HL-60 (cell line): ENCODE measurements at regions not wholly inside any gene's neighbourhood (a gene's known extent, or its start where the extent isn't known, plus 50 kb on each side); places are given as distances from the start of the nearest gene placed in this dataset.

ENCODE experiments used
- POLR2AphosphoS5 ChIP-seq: IDR thresholded peaks from 2 replicates; pipeline ENCODE4 v1.6.1; 2012; ENCODE audit warnings: low read depth
- SPI1 ChIP-seq: IDR thresholded peaks from 2 replicates; pipeline ENCODE4 v1.6.1; 2012; ENCODE audit warnings: low read depth, mild to moderate bottlenecking, borderline replicate concordance
- TF ChIP-seq, protein P1 (sequence below): IDR thresholded peaks from one replicate; pipeline ENCODE4 v1.5.1; 2011; ENCODE audit warnings: low read length, control low read depth, inconsistent platforms; ENCODE audit not compliant: insufficient read depth
- TF ChIP-seq, protein P2 (sequence below): IDR thresholded peaks from 2 replicates; pipeline ENCODE4 v1.6.1; 2012; ENCODE audit warnings: low read depth; ENCODE audit not compliant: insufficient replicate concordance

DNA sequence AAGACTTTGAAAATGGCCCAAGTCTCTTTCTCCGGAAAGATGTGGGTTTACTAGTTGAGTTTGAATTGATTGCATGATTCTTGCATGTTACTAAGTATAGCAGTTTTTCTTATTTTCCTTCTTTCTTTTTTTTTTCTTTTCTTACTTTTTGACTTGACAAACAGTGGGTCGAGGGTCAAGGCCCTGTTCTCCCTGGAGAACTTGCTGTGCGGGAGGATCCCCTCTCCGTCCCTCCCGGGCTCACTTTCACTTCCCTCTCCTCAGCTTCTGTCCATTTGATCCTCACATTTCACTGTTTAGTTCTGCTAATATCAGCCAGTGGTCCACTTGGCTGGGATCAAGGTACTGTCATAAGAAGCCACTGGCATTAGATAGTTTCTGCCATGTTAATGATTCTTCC lies 767.4 kb downstream of the TDRD15 start:
- TF ChIP-seq, protein P1, sequence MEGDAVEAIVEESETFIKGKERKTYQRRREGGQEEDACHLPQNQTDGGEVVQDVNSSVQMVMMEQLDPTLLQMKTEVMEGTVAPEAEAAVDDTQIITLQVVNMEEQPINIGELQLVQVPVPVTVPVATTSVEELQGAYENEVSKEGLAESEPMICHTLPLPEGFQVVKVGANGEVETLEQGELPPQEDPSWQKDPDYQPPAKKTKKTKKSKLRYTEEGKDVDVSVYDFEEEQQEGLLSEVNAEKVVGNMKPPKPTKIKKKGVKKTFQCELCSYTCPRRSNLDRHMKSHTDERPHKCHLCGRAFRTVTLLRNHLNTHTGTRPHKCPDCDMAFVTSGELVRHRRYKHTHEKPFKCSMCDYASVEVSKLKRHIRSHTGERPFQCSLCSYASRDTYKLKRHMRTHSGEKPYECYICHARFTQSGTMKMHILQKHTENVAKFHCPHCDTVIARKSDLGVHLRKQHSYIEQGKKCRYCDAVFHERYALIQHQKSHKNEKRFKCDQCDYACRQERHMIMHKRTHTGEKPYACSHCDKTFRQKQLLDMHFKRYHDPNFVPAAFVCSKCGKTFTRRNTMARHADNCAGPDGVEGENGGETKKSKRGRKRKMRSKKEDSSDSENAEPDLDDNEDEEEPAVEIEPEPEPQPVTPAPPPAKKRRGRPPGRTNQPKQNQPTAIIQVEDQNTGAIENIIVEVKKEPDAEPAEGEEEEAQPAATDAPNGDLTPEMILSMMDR: no peak
- TF ChIP-seq, protein P2, sequence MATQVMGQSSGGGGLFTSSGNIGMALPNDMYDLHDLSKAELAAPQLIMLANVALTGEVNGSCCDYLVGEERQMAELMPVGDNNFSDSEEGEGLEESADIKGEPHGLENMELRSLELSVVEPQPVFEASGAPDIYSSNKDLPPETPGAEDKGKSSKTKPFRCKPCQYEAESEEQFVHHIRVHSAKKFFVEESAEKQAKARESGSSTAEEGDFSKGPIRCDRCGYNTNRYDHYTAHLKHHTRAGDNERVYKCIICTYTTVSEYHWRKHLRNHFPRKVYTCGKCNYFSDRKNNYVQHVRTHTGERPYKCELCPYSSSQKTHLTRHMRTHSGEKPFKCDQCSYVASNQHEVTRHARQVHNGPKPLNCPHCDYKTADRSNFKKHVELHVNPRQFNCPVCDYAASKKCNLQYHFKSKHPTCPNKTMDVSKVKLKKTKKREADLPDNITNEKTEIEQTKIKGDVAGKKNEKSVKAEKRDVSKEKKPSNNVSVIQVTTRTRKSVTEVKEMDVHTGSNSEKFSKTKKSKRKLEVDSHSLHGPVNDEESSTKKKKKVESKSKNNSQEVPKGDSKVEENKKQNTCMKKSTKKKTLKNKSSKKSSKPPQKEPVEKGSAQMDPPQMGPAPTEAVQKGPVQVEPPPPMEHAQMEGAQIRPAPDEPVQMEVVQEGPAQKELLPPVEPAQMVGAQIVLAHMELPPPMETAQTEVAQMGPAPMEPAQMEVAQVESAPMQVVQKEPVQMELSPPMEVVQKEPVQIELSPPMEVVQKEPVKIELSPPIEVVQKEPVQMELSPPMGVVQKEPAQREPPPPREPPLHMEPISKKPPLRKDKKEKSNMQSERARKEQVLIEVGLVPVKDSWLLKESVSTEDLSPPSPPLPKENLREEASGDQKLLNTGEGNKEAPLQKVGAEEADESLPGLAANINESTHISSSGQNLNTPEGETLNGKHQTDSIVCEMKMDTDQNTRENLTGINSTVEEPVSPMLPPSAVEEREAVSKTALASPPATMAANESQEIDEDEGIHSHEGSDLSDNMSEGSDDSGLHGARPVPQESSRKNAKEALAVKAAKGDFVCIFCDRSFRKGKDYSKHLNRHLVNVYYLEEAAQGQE: no peak
- TF ChIP-seq POLR2AphosphoS5 (no peak), SPI1 (no peak)
